Tibial nerve (tissue), 4 donors: ENCODE measurements at regions not wholly inside any gene's neighbourhood (a gene's known extent, or its start where the extent isn't known, plus 50 kb on each side); places are given as distances from the start of the nearest gene placed in this dataset.
A peak's percentile ranks its signal among the peaks of the same experiment; 100 is the strongest.
"Not testable (repeated sequence)": the region's sequence is repeated elsewhere in the genome, so short reads cannot be mapped to it uniquely, and the experiment has no call there.

Experiments
- DNase-seq, 2 donors: peaks; one replicate each; pipeline ENCODE4 v3.0.0-alpha.2; 2019; ENCODE audit warnings: low spot score in 2 of 2
- H3K27ac ChIP-seq, 4 donors: fragments of 200-600 bp; sonication (generic) in 3 of 4; one replicate each; pipeline ENCODE4 v1.5.1; 2017 to 2019; ENCODE audit warnings: mild to moderate bottlenecking in 1 of 4
- H3K27me3 ChIP-seq, 2 donors: fragments of 200-600 bp; sonication (generic) in 1 of 2; one replicate each; pipeline versions ENCODE4 v1.5.1 to v1.6.0; 2017 to 2019
- H3K36me3 ChIP-seq, 3 donors: fragments of 200-600 bp; sonication (generic); one replicate each; pipeline ENCODE4 v1.5.1; 2018 to 2019
- H3K4me1 ChIP-seq, 4 donors: fragments of 200-600 bp; sonication (generic) in 3 of 4; one replicate each; pipeline ENCODE4 v1.5.1; 2017 to 2019
- H3K4me3 ChIP-seq, 4 donors: fragments of 200-600 bp; sonication (generic) in 3 of 4; one replicate each; pipeline ENCODE4 v1.5.1; 2017 to 2019; ENCODE audit warnings: mild to moderate bottlenecking in 1 of 4, moderate library complexity in 1 of 4
- H3K9me3 ChIP-seq, 4 donors: fragments of 200-600 bp; sonication (generic) in 3 of 4; one replicate each; pipeline ENCODE4 v1.5.1; 2017 to 2019
- CTCF ChIP-seq, 5 experiments: fragments of 200-600 bp in 3 of 5; fragments of 450-650 bp in 2 of 5; sonication (generic) in 3 of 5; IDR thresholded peaks; one replicate each; pipeline ENCODE4 v1.5.1; 2016 to 2019; ENCODE audit warnings: antibody characterized with exemption in 5 of 5, mild to moderate bottlenecking in 3 of 5, moderate library complexity in 2 of 5
- EP300 ChIP-seq, 2 donors: sonication (generic); formaldehyde crosslinking; IDR thresholded peaks; one replicate each; pipeline ENCODE4 v1.6.1; 2017; ENCODE audit warnings: antibody characterized with exemption in 2 of 2, mild to moderate bottlenecking in 1 of 2
- POLR2A ChIP-seq, 2 donors: fragments of 450-650 bp; IDR thresholded peaks; one replicate each; pipeline ENCODE4 v1.6.1; 2017; ENCODE audit warnings: antibody characterized with exemption in 2 of 2, mild to moderate bottlenecking in 2 of 2, moderate library complexity in 2 of 2
- WGBS, 2 donors: methylation state at CpG; one replicate each; pipeline ENCODE4 v1.1.5; 2018; 5-methylcytosine and 5-hydroxymethylcytosine counted together

DNA sequence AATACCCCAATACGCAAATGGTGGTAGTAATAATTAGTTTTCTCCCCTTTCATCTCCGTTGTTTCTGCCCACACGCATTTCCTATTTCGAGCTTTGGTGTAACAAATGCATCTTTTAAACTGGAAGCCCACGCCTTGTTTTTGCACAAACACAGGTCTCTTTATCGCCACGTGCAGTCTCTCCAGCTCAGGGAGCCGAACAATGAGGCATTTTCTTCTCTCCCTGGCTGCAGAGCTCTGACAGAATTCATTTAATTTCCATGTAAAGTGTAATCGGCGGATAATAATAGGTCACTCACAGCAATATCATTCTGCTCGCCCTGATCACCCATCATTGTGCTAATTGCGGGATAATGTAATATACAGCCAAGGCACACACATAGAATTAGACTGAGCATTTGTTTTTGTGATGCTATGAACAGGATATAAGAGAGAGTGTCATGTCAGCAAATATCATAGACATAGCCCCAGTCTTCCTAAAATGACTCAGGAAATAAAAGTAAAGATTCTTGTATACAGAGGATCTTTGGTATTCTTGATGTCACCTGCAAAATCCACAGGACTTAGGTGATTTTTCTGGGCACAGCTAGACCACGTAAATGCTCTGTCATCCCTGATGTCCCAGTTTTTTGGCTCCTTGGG is 452.6 kb upstream of the CDH11 start:
- Histone ChIP-seq H3K36me3 (no peaks in the 10 kb centered on the region), H3K9me3 (peaks cover 0 to 5% (median 0%) of the 10 kb centered on the region in 4 donors), H3K27me3 (no peaks in the 10 kb centered on the region), H3K4me1 (peaks cover 0 to 11% (median 0%) of the 10 kb centered on the region in 4 donors), H3K4me3 (no peak overlapping the region), H3K27ac (no peak overlapping the region)
- TF ChIP-seq CTCF (IDR thresholded peaks at IDR 0.05) (no peak), POLR2A (IDR thresholded peaks at IDR 0.05) (no peak), EP300 (IDR thresholded peaks at IDR 0.05) (peak in 1 of 2 donors; percentile 25)
- no peak for DNase-seq
- WGBS, 2 donors, result 40 to 43% methylated on average over 13 of the region's 13 CpGs

DNA sequence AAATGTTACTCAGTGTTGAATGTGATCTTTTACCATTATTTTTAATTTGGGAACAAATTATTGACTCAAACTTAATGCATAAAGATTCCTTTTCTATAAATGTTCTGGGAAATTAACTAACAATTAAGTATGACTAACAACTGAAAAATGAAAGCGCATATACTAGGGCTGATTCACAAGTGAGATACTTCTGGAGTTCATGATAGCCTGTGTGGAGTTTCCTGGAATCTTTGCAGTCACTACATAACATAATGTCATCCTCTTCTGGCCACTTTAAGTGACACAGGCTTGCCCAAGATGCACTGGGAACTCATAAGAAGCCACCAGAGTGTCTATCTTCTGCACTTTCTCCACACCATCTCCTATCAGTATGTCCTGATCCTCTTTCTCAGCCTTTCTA is 450.3 kb upstream of the CDH11 start:
- Histone ChIP-seq H3K36me3 (no peaks in the 10 kb centered on the region), H3K27me3 (no peaks in the 10 kb centered on the region), H3K9me3 (peaks cover 0 to 5% (median 0%) of the 10 kb centered on the region in 4 donors), H3K27ac (no peak overlapping the region), H3K4me3 (no peak overlapping the region), H3K4me1 (peaks cover 0 to 11% (median 0%) of the 10 kb centered on the region in 4 donors)
- WGBS, 2 donors, result 82 to 92% methylated on average over 1 of the region's 1 CpG
- TF ChIP-seq POLR2A (IDR thresholded peaks at IDR 0.05) (no peak), EP300 (IDR thresholded peaks at IDR 0.05) (no peak), CTCF (IDR thresholded peaks at IDR 0.05) (no peak)
- no peak for DNase-seq

GRCh38 chr16:65570261-65570660 is 448.4 kb upstream of the CDH11 start:
- 67 to 69% methylated on average over 1 of the region's 1 CpG for WGBS, 2 donors
- Histone ChIP-seq H3K27me3 (no peaks in the 10 kb centered on the region), H3K36me3 (no peaks in the 10 kb centered on the region)

DNA sequence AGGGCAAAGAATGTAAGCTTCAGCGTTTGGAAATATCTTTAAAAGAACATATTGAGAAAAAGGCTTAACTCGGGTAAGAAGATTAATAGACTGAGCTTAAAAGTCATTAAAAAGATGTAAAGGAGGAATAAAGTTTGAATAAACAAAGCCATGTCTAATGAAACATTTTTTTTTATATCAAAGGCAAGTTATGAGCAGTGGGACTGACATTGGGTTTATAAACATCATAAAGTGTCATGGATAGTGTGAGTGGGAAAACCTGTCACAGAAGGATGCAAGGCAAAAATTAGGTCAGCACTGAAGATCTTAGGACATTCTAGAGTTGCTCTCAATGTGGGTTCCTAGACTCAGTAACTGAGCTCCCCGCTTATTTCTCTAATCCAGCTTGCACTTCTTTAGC is 438.0 kb upstream of the CDH11 start:
- 89 to 90% methylated on average over 3 of the region's 3 CpGs for WGBS, 2 donors
- Histone ChIP-seq H3K27me3 (no peaks in the 10 kb centered on the region), H3K27ac (no peak overlapping the region), H3K36me3 (no peaks in the 10 kb centered on the region), H3K9me3 (peaks cover 0 to 13% (median 0%) of the 10 kb centered on the region in 4 donors), H3K4me1 (no peaks in the 10 kb centered on the region), H3K4me3 (no peak overlapping the region)
- TF ChIP-seq EP300 (IDR thresholded peaks at IDR 0.05) (no peak), CTCF (IDR thresholded peaks at IDR 0.05) (no peak), POLR2A (IDR thresholded peaks at IDR 0.05) (no peak)
- DNase-seq, result no peak

More at GRCh38 chr16:65570261-65570660, 448.4 kb upstream of the CDH11 start:
- Histone ChIP-seq H3K27ac (no peak overlapping the region), H3K4me1 (peaks cover 0 to 11% (median 0%) of the 10 kb centered on the region in 4 donors), H3K4me3 (no peak overlapping the region), H3K9me3 (peaks cover 0 to 5% (median 0%) of the 10 kb centered on the region in 4 donors)
- TF ChIP-seq POLR2A (IDR thresholded peaks at IDR 0.05), result no peak
- no peak for TF ChIP-seq EP300 (IDR thresholded peaks at IDR 0.05)
- no peak for TF ChIP-seq CTCF (IDR thresholded peaks at IDR 0.05)
- no peak for DNase-seq

DNA sequence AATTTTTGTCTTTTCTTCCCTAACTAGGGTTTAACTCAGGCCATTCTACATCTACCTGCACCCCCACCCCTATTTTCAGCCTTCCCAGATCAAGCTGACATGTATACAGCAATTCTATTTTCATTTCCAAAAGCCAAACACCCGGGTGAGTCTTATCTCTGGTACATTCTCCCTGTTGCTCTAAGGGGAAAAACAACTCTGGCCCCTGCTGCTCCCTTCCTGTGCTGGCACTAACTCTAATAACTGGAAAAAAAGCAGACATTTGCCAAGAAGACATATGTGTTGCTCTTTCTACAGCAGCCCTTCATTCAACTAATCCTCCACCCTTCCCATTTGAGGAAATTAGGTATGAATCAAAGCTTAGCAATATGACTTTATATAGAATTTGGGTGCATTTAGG is 427.8 kb upstream of the CDH11 start:
- not testable (repeated sequence) for DNase-seq, H3K9me3 ChIP-seq, H3K36me3 ChIP-seq, H3K27me3 ChIP-seq, H3K4me3 ChIP-seq, H3K27ac ChIP-seq
- WGBS, 2 donors, result 39 to 41% methylated on average over 1 of the region's 1 CpG
- H3K4me1 ChIP-seq, result peaks cover 0 to 37% (median 14%) of the 10 kb centered on the region in 4 donors
